GM10266 (cell line): ENCODE measurements at regions not wholly inside any gene's neighbourhood (a gene's known extent, or its start where the extent isn't known, plus 50 kb on each side); places are given as distances from the start of the nearest gene placed in this dataset.

Experiments used
- DNase-seq: peaks from one replicate; pipeline ENCODE4 v3.0.0; 2012; ENCODE audit errors: extremely low spot score
- CTCF ChIP-seq: IDR thresholded peaks from 2 replicates; pipeline ENCODE4 v1.5.1; 2012; ENCODE audit warnings: mild to moderate bottlenecking, low read depth; ENCODE audit not compliant: control insufficient read depth, insufficient read depth; ENCODE audit errors: missing control alignments

GRCh38 chr6:15044146-15044882, 201.6 kb upstream of the JARID2 start:
- no peak for DNase-seq
- no peak for TF ChIP-seq CTCF

- DNase-seq = no peak
- no peak for TF ChIP-seq CTCF
Measured at GRCh38 chr6:15044948-15045347, 200.9 kb upstream of the JARID2 start.

GRCh38 chr6:15046751-15047150, 199.1 kb upstream of the JARID2 start:
- DNase-seq = no peak

GRCh38 chr6:15048367-15048766, 197.5 kb upstream of the JARID2 start:
- DNase-seq = no peak
- no peak for TF ChIP-seq CTCF

More at GRCh38 chr6:15046751-15047150, 199.1 kb upstream of the JARID2 start:
- no peak for TF ChIP-seq CTCF

- no peak for DNase-seq
- no peak for TF ChIP-seq CTCF
Measured at GRCh38 chr6:15058200-15059061, 187.4 kb upstream of the JARID2 start.

- no peak for TF ChIP-seq CTCF
- DNase-seq = no peak
Measured at GRCh38 chr6:15061180-15061641, 184.7 kb upstream of the JARID2 start.
